Esophagus squamous epithelium (tissue), 4 donors: ENCODE measurements at regions not wholly inside any gene's neighbourhood (a gene's known extent, or its start where the extent isn't known, plus 50 kb on each side); places are given as distances from the start of the nearest gene placed in this dataset.
"Not testable (repeated sequence)": the region's sequence is repeated elsewhere in the genome, so short reads cannot be mapped to it uniquely, and the experiment has no call there.

Experiments used
- POLR2A ChIP-seq, 4 donors: fragments of 450-650 bp; IDR thresholded peaks; one replicate each; pipeline ENCODE4 v1.6.1; 2017; ENCODE audit warnings: antibody characterized with exemption in 4 of 4, mild to moderate bottlenecking in 4 of 4, moderate library complexity in 3 of 4
- TF ChIP-seq, protein P1 (sequence below), 6 experiments: fragments of 450-650 bp in 4 of 6; fragments of 200-600 bp in 2 of 6; sonication (generic) in 2 of 6; IDR thresholded peaks; one replicate each; pipeline ENCODE4 v1.5.1; 2016 to 2019; ENCODE audit warnings: antibody characterized with exemption in 6 of 6, mild to moderate bottlenecking in 4 of 6, moderate library complexity in 4 of 6

- TF ChIP-seq, protein P1, sequence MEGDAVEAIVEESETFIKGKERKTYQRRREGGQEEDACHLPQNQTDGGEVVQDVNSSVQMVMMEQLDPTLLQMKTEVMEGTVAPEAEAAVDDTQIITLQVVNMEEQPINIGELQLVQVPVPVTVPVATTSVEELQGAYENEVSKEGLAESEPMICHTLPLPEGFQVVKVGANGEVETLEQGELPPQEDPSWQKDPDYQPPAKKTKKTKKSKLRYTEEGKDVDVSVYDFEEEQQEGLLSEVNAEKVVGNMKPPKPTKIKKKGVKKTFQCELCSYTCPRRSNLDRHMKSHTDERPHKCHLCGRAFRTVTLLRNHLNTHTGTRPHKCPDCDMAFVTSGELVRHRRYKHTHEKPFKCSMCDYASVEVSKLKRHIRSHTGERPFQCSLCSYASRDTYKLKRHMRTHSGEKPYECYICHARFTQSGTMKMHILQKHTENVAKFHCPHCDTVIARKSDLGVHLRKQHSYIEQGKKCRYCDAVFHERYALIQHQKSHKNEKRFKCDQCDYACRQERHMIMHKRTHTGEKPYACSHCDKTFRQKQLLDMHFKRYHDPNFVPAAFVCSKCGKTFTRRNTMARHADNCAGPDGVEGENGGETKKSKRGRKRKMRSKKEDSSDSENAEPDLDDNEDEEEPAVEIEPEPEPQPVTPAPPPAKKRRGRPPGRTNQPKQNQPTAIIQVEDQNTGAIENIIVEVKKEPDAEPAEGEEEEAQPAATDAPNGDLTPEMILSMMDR (IDR thresholded peaks at IDR 0.05) = not testable (repeated sequence)
- TF ChIP-seq POLR2A (IDR thresholded peaks at IDR 0.05) = not testable (repeated sequence)
Observed at GRCh38 chr1:121007755-121008154, 118.2 kb downstream of the PPIAL4A start.
